H1 (cell line): ENCODE measurements at regions not wholly inside any gene's neighbourhood (a gene's known extent, or its start where the extent isn't known, plus 50 kb on each side); places are given as distances from the start of the nearest gene placed in this dataset.

Experiments
- BACH1 ChIP-seq: IDR thresholded peaks from 2 replicates; pipeline ENCODE4 v1.6.1; 2012; ENCODE audit warnings: low read length, improper control_type of control experiment
- CBX8 ChIP-seq: fragments of 300-800, 300-1000 bp; sonication (generic); IDR thresholded peaks from 2 replicates; pipeline ENCODE4 v1.7.1; 2016; ENCODE audit warnings: low read depth, low read length, borderline replicate concordance
- CTCF ChIP-seq, 3 experiments: IDR thresholded peaks; 1 replicate in 2 of 3; 2 replicates in 1 of 3; pipeline versions ENCODE4 v1.5.1 to v1.6.1; 2011; ENCODE audit warnings: low read length in 3 of 3, mild to moderate bottlenecking in 3 of 3, inconsistent platforms in 2 of 3, low read depth in 1 of 3, moderate library complexity in 1 of 3; ENCODE audit not compliant: insufficient read depth in 1 of 3; ENCODE audit errors: control extremely low read depth in 1 of 3
- MAX ChIP-seq: IDR thresholded peaks from 2 replicates; pipeline ENCODE4 v1.6.1; 2012; ENCODE audit warnings: inconsistent platforms
- SP2 ChIP-seq: IDR thresholded peaks from 2 replicates; pipeline ENCODE4 v1.6.1; 2012; ENCODE audit warnings: mild to moderate bottlenecking, low read length, inconsistent platforms

GRCh38 chr10:29026065-29026797 lies 262.6 kb upstream of the LYZL1 start (continued):
- no peak for TF ChIP-seq BACH1
- peak; percentile 21 to 47 (median 43) for TF ChIP-seq CTCF (IDR thresholded peaks at IDR 0.05; ENCODE audit: control extremely low read depth in 1 of 3, insufficient read depth in 1 of 3, low read depth in 1 of 3, low read length in 3 of 3)
- TF ChIP-seq MAX = no peak
- TF ChIP-seq CBX8 = no peak
- TF ChIP-seq SP2 = no peak
